AG20443 (cell line): ENCODE measurements at regions not wholly inside any gene's neighbourhood (a gene's known extent, or its start where the extent isn't known, plus 50 kb on each side); places are given as distances from the start of the nearest gene placed in this dataset.

ENCODE experiments used
- DNase-seq: peaks from one replicate; pipeline ENCODE4 v3.0.0; 2012; ENCODE audit warnings: low spot score, mixed read lengths

DNA sequence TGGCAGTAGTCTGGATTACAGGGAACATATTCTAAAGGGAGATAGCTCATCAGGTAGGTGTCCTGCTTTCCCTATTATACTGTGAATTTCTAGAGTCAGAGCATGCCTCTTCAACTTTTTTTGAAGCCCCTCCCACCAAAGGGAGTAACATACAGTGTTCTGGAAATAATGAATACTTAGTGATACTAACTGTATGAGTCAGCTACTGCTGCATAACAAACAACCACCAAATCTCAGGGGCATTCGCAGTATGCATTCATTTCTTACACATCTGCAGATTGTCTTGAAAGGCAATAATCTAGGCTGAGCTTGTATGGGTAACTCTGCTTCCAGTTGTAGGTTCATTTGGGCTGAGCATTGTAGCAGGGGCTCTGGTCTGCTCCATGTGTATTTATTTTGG, 409.7 kb upstream of the SPRED2 start:
- no peak for DNase-seq

DNA sequence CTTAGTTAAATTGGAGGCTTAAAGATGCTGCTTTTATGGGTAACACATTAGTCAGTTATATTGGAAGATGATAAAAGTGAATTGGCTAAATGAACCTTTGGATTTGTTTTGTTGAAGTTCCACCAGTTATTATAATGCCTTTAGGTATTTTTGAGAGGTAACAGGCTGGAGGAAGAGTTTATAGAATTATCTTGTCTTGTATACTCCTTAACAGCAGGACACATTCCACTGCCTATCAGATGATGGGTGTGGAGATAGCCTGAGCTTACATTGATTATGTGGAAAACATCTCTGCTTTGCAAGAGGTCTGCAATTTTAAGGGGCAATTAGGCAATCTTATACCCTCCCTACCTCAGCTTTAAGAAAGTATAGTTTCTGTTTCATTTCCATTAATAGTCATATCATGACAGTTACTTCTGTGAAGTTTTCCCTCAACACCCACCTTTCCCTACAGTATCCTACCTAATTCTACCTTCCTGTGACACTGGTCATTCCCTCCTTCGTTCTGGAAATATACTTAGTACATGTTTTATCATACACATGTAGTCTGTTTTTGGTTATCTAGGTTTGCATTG, 403.7 kb upstream of the SPRED2 start:
- no peak for DNase-seq

DNA sequence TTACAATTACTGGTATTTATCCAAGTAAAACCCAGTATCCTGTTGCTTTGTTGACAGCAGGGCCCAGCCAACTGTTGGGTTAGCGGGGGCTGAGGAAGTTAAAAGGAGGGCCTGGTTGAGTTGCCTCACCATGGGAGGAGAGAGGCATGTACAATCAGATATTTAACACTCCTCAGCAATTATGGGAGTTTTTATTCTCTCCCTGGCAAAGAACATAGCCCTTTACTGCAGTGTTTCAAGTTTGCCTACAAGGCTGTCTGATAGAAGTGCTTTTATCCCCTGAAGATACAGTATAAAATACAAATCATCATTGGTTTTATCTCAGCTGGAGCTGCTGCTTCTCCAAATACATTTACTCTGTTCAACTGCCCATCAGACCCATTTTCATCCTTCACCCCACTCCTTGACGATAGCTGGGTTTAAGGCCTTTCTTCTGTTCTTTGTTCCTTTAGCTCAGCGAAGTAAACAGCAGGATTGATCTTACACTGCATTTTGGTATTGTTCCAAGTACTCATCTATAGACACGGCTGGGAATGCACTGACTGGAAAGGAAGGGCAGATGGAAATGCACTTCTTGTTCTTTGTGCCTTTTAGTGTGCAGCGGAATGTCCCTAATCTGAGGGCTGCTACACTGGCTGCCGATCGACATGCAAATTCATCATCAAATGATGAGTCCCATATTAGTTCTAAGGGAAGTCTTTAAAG, 402.5 kb upstream of the SPRED2 start:
- no peak for DNase-seq

DNA sequence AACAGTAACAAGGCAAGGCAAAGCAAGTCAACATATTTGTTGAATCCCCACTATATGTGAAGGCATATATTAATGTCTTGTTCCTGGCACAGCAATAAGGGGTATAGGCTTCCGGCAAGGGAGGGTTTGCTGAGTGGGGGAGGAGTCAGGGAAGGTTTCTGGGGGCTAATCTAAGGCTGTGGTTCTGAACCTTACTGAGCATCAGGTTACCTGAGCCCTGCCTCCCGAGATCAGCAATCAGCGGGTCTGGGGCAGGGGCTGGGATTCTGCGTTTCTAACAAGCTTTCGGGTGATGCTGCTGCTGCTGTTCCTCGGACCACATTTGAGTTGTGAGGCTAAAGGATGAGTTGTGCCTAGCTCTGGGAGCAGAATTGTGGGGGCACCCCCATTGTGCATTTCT, 401.7 kb upstream of the SPRED2 start:
- DNase-seq = no peak

DNA sequence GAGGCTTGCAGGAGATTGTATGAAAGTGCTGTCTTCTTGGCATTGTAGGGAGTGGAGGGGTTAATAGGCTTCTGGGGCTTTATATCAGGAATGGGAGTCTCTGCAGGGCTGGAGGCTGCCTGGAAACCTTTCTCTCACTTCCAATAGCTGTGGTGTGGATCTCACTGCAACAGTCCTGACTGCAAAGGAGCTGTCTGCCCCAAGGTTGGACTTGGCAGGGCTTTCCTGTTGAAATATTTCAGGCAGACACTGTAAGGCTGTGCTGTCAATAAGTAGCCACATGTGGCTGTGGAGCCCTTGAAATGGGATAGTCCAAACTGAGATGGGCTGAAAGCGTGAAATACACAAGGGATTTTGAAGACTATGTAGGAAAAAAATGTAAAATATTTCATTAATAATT, 399.1 kb upstream of the SPRED2 start:
- no peak for DNase-seq

DNA sequence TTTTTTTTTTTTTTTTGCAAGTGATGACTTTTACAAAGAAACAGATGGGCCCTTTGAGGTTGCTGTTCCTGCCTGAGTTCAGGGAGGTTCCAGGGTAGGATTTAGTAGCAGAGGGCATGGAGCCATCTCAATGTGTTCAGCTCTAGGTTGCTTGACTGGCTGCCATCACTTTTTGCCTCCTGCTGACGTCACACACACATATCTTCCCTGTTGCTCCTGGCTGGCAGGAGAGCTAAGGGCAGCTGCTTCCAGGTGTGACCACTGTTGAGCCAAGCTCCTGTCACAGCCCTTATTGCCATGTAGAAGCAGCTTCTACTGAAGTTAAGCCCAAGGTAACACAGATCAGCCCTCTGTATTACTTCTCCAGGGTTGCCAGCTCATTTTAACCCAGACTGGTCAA, 394.2 kb upstream of the SPRED2 start:
- DNase-seq = no peak

DNA sequence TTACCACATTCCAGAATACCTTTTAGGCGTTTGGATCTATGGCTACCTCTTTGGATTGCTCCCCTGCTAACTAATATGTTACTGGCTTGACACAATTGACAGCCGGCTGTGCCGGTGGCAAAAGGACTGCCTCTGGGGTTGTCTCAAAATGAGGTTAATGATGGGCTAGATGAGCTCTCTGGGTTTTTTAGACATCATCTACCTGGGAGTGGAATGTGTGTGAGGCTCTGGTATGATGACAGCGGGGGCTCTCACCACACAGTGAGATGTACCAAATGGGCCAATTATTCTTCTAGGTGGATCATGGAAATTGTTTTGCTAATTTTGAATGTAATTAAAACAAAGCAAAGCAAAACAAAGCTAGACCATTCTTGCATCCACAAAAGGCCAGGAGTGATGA, 391.1 kb upstream of the SPRED2 start:
- DNase-seq = no peak

DNA sequence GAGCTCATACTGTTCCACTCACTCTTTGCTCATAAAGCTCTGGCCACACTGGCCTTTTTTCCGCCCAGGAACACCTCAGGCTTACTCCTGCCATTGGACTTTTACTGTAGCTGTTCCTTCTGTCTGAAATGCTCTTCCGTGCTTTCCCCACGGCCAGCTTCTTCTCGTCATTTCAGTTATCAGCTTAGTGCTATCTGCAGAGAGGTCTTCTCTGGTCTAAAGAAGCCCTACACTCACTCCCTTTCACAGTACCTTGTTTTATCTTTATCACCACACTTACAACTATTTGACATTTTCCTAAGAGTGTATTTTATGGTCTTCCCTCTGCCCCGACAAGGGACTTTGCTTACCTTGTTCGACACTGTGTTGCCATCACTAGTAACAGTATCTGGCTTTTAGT, 388.1 kb upstream of the SPRED2 start:
- DNase-seq = no peak

DNA sequence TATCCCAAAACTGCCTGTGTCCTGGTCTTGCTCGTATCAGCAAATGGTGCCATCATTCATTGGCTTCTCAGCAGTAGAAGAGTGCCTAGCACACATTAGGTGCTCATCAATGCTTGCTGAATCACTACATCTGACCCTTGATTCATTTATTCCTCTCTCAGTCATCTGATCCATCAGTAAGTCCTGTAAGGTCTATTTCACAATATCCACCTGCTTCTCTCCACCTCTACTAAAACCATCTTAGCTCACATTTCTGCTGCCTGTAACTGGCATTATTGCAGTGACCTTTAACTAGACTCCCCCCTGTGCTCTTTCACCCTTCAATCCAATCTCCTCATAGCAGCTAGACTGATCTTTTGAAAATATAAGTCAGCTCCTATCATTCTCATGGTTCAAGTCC, 387.6 kb upstream of the SPRED2 start:
- no peak for DNase-seq

DNA sequence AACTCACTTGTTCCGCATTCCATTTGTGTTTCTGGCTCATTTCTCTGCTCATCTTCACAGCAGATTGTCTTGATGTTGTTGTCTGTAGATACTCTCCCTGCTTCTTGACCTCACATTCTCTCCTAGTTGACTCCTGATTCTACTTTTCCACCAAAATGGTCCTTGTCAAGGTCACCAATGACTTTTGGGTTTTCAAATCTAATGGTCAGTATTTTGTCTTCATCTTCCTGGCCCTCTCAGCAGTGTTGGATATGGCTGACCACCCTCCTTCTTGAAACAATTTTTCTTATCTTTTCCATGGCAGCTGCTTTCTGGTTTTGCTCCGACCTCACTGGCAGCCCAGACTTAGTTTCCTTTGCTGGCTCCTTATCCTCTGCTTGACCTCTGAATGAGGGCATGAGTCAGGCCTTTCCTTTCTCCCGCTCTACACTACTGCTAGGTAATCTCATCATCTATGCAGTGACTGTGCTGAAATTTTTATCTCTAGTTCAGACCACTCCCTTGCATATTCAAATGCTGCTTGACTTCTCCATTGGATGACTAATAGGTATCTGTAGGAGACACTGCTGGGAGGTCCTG, 386.6 kb upstream of the SPRED2 start:
- no peak for DNase-seq

DNA sequence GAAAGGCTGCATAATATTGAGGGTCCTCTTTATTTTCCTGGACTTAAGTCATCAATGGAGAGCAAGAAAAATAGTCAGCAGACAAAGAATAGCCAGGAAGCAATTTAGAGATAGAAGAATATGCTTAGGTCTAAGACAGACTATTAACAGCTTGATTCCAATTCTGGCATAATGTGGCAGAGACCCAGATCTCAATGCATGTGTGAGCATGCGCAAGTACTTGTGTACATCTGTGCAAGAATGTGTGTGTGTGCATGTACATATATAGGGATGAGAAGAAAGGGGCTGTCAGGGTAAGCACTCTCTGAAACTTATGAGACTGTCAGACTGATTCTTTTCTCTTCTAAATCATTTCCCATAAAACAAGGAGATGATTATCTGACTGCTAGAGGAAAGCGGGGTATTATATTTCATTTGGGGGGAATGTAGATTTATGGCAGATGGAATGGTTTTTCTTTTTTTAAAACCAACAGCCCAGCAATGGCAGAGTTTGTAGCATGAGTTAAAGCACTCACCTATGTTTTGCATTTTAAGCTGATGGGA, 381.3 kb upstream of the SPRED2 start:
- DNase-seq = no peak

DNA sequence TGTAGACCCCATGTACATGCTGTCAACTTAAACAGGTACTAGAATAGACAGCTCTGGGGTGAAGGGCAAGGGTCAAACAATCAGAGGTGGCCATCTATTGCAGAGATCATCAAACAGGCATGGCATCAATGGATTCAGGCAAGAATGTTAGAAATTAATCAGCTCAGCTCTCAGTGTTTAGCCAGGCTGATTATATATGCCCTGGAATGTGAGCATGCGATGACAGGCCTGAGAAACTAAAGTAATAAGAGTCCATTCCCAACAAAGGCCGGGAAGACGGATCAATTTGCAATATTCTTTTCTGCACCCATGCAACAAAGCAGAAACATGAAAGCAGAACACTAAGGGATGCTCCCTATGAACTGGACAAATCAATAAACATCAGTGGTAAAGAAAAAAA, 380.5 kb upstream of the SPRED2 start:
- no peak for DNase-seq

DNA sequence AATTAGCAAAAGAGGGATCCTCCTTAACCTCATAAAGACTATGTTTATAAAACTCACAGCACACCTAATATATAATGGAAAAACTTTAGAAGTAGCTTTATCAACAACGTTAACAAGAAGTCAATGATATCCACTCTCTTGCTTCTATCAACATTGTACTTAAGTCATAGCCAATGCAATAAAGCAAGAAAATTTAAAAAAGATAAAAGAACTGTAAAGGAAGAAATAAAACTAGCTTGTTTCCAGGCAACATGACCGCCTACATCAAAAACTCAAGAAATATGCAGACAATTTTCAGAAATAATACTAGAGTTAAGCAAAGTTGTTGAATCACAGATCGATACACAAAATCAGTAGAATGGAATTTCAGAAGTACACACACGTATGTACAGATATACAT, 375.5 kb upstream of the SPRED2 start:
- DNase-seq = no peak

DNA sequence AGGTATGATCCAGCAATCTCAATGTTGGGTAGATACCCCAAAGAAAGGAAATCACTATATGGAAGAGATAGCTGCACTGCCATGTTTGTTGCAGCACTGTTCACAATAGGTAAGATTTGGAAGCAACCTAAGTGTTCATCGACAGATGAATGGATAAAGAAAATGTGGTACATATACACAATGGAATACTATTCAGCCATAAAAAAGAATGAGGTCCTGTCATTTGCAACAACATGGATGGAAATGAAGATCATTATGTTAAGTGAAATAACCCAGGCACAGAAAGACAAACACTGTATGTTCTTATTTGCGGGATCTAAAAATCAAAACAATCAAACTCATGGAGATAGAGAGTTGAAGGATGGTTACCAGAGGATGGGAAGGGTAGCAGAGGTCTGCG, 372.4 kb upstream of the SPRED2 start:
- DNase-seq = no peak

DNA sequence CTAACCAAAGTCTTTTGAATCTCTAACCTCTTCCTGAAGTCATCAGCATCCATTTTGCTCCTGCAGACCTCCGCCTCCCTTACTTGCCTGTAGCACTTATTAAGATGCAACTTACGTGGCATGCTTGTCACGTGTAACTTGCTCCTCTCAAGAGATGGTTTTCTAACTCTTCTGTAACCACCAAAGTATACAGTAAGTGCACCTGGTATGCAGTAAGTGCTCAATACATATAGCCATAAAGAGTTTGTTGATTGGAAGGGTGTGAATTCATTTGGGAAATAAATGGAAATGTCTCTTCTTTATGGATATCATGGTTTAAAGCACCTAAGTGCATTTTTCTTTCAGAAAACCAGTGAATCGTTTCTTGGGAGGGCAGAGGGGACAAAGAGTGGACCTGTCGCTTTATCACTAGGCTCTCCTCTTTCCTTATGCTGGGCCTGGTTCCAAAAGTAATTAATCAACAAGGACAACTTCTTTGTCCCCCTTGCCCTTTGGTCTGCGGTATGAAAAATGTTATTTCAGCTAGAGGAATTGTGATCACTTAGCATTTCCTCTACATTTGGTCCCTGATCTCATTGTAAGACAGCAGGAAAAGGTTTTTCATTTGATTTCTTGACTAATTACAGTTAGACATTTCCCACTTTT, 370.0 kb upstream of the SPRED2 start:
- no peak for DNase-seq

DNA sequence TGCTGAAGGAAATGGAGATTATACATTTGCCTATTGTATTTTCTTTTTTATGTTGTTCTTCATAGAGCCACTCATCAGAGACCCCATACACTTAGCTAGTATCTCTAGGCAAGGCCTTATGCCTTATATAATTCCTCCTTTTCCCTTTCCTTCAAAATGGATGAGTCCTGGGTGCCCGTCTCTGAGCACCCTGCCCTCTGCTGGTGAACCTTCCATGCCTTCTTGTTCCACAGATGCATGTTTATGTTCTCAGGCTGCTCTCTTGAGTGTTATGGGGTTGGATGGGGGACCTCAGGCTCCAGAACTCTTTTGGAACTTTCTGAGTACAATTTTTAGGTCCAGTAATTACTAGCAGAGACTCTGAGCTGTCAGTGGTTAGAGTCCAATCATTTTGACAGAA, 368.6 kb upstream of the SPRED2 start:
- peak; percentile 30 for DNase-seq

DNA sequence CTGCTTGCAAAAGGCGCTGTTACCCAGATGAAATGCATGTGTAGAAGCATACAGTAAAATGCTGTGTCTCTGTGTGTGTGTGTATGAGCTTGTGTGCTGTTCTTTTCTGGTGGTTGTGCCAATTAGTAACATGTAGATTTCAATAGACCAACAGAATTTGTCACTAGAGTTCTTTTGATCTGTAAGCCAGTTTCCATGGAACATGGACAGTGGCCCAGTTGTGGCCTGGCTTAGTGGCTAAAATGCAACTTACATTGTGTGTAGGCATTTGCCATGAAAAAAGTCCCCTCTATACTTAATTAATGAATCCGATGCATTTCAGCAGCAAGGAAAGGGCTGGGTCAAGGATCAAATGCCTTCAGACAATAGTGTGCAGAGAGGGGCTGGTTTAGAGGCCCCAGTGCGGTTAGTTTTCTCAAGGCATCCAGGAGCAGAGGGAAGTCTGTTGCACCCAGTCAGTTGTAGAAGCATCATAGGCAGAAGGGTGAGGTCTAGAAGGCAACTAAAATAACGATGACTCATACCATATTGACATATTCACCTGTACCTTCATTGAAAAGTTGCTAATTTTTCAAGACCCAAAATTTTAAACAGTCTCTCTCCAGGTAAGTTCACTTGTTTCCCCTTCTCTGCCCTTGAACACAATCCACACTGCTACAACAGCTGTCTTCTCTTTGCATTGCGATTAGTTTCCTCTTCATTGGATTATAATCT, 366.9 kb upstream of the SPRED2 start:
- DNase-seq = no peak

DNA sequence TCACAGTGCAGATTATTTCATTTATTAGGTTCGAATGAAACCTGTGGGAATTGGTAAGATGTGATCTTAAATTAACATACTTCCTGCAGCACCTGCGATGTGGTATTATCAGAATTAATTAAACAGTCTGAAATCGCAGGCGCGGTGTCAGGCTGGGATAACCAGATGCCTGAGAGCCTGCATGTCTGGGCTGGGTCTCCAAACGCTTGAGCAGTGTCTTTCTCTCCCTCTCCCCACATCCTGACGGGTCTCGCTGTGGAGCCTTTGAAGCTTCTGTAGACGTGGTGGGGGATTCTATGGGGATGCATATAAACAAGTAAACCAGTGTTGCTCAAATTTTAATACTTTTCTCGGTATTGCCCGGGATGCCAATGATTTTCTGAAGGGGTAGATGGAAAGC, 366.2 kb upstream of the SPRED2 start:
- no peak for DNase-seq

DNA sequence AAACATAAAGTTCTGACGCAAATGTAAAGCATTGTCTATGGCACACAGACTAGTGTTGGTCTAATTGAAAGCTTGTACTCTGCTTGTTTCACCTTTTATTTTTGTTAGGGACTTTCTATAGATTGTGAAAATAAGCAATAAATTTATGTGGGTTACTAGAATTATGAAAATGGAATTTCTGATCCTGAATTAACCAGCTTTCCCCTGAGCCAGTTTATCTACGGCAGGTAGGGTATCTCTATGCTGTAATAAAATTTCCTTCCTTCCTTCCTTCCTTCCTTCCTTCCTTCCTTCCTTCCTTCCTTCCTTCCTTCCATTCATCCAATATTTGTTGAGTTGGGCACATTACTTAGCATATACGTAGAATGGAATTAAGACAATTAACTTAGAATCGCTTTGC, 362.6 kb upstream of the SPRED2 start:
- DNase-seq = no peak

DNA sequence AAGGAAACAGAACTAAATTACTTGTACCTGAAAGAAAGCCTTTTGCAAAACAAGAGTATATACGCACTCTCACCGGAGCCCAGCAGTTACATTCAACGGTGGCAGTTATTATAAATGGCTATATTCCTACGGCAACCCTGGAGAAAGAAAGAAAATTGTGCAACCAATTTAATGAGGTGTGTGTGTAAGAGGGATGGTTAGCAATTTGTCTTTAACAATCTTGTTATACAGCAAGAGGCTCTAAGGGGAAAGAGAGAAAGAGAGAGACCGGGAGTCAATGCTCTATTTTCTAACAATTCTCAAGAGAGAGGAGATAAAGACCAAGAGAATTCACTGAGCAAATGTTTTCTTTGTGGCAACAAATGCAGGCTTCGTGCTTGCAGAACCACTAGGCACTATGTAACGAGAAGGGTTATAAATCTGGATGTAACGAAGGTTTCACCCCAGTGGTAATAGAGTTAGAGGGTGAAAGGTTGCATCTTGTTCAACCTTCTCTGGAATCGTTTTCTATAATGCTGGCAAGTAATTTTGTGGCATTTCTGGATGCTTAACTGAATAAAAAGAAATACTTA, 359.1 kb upstream of the SPRED2 start:
- no peak for DNase-seq

DNA sequence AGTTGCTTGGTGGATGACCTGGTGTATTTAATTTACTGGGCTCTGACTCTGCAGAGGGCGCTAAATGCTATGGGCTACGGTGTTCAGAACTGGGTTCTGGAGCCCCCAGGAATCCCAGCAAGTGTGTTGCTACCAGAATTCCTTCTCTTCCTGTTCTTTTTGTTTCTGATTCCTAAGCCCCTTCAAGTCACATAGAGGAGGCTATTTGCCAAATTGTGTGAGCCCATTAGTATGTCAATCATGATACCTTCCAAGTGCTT, 358.2 kb upstream of the SPRED2 start:
- no peak for DNase-seq

DNA sequence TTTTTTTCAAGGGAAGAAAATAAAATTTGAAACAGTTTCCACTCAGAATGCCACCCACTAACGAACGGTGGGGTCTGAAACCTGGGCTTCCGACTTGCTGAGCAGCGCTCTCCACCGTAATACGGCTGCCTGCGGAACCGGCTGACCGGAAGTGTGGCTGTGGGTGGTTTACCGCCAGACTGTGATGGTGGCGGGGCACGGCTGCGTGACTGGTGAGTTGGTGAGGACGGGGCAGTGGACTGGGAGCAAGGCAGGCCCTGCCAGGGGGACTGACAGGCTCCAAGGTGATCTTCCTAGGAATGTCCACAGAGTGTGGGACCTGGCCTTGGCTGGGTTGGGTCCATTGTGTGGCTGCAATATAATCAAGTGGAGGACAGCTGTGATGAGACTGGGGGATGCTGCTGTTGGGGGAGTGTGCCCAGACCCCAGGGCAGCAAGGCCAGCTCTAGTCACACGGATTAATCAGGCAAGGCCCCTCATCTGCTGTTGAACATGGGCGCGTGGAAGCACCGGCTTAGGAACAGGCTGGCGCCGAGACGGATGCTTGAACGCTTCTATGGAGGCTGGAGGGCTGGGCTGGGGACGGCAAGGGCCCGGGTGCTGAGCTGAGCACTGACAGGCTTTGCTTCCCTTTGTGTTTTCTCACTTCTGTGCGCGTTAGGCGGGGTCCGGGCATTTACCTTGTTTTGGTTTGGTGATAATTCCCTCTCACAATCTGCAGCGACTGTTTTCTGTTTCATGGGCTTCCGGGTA, 357.7 kb upstream of the SPRED2 start:
- DNase-seq = no peak
